A549 (cell line): ENCODE measurements at regions not wholly inside any gene's neighbourhood (a gene's known extent, or its start where the extent isn't known, plus 50 kb on each side); places are given as distances from the start of the nearest gene placed in this dataset.

Source experiments
- ATAC-seq, 2 experiments: fragments of 200-7000 bp in 1 of 2; fragments of >200 bp in 1 of 2; cut with Nextera tagmentation in 1 of 2; cut with Tn5 transposase in 1 of 2; 3 replicates each; pipeline versions ENCODE4 v1.8.0 to v1.9.1; 2018 to 2020; ENCODE audit warnings: mild to moderate bottlenecking in 1 of 2, moderate library complexity in 1 of 2
- CTCF ChIA-PET: fragments of 300-600 bp; sonication (Branson Sonifier 250); formaldehyde crosslinking; extraction: SDS; loops from one replicate; lab custom pipeline; 2021; ENCODE audit warnings: antibody characterized with exemption, inconsistent platforms; lab: Yijun Ruan, JAX
- POLR2A ChIA-PET: fragments of 350-600 bp; formaldehyde crosslinking; extraction: SDS; loops from one replicate; lab custom pipeline; 2021; ENCODE audit warnings: antibody characterized with exemption, inconsistent platforms; lab: Yijun Ruan, JAX
- DNase-seq, 2 experiments: peaks; one replicate each; pipeline versions ENCODE4 v3.0.0 to v3.0.0-alpha.2; 2011 to 2016; ENCODE audit warnings: low read depth in 1 of 2, low spot score in 1 of 2
- FAIRE-seq: peaks from 2 replicates; lab custom pipeline; 2011; peaks lifted over from hg19 to GRCh38; lab: Jason Lieb, UNC
- H3K27ac ChIP-seq, 2 experiments: fragments of >200 bp; sonication (Bioruptor Twin); formaldehyde crosslinking; 3 replicates each; pipeline ENCODE4 v1.5.1; 2016 to 2017
- H3K4me1 ChIP-seq: fragments of >200 bp; sonication (Bioruptor Twin); formaldehyde crosslinking; 3 replicates; pipeline ENCODE4 v1.6.1; 2016
- H3K4me2 ChIP-seq: fragments of >200 bp; sonication (Bioruptor Twin); formaldehyde crosslinking; 3 replicates; pipeline ENCODE4 v1.6.1; 2016
- H3K4me3 ChIP-seq: fragments of >200 bp; sonication (Bioruptor Twin); formaldehyde crosslinking; 3 replicates; pipeline ENCODE4 v1.5.1; 2016
- H3K9me3 ChIP-seq: fragments of >200 bp; sonication (Bioruptor Twin); formaldehyde crosslinking; 3 replicates; pipeline ENCODE4 v1.6.1; 2016
- BCL3 ChIP-seq: fragments of >200 bp; sonication (Bioruptor Twin); formaldehyde crosslinking; IDR thresholded peaks from 3 replicates; pipeline ENCODE4 v1.6.1; 2016
- CHD2 ChIP-seq: fragments of 150-350 bp; IDR thresholded peaks from 2 replicates; pipeline ENCODE4 v1.6.1; 2014; ENCODE audit warnings: low read length; ENCODE audit not compliant: partially characterized antibody
- CHD4 ChIP-seq: fragments of 200-600 bp; sonication (generic); IDR thresholded peaks from 2 replicates; pipeline ENCODE4 v1.6.1; 2016; ENCODE audit warnings: antibody characterized with exemption, mild to moderate bottlenecking, borderline replicate concordance
- EHF ChIP-seq: fragments of 250-450 bp; sonication (Bioruptor Pico); IDR thresholded peaks from 2 replicates; pipeline ENCODE4 v1.5.0; 2020; ENCODE audit warnings: mild to moderate bottlenecking
- ELK1 ChIP-seq: fragments of 150-350 bp; IDR thresholded peaks from 2 replicates; pipeline ENCODE4 v1.6.1; 2014; ENCODE audit warnings: low read depth, mild to moderate bottlenecking, low read length
- EP300 ChIP-seq, 2 experiments: fragments of >200 bp; sonication (Bioruptor Twin); formaldehyde crosslinking; IDR thresholded peaks; 2 replicates in 1 of 2; 3 replicates in 1 of 2; pipeline ENCODE4 v1.6.1; 2016 to 2017
- FOXS1 ChIP-seq: fragments of 250-450 bp; sonication (Bioruptor Pico); IDR thresholded peaks from 2 replicates; pipeline ENCODE4 v1.5.0; 2020; ENCODE audit warnings: mild to moderate bottlenecking, moderate library complexity
- HDAC2 ChIP-seq: fragments of 200-600 bp; sonication (generic); IDR thresholded peaks from 2 replicates; pipeline ENCODE4 v1.6.1; 2016
- HMGXB4 ChIP-seq: fragments of 250-450 bp; sonication (Bioruptor Pico); IDR thresholded peaks from 2 replicates; pipeline ENCODE4 v1.5.0; 2021; ENCODE audit warnings: mild to moderate bottlenecking, moderate library complexity, borderline replicate concordance
- JUNB ChIP-seq: fragments of >200 bp; sonication (Bioruptor Twin); formaldehyde crosslinking; IDR thresholded peaks from 2 replicates; pipeline ENCODE4 v1.6.1; 2016
- KDM1A ChIP-seq: fragments of 200-600 bp; sonication (generic); IDR thresholded peaks from 2 replicates; pipeline ENCODE4 v1.6.1; 2016; ENCODE audit warnings: low read depth, mild to moderate bottlenecking
- KDM5A ChIP-seq: fragments of 200-600 bp; sonication (generic); IDR thresholded peaks from 2 replicates; pipeline ENCODE4 v1.6.1; 2016; ENCODE audit warnings: antibody characterized with exemption, mild to moderate bottlenecking
- NFE2L2 ChIP-seq: fragments of 150-350 bp; conservative IDR thresholded peaks from 2 replicates; pipeline ENCODE4 v1.6.1; 2014; ENCODE audit warnings: low read length
- NR3C1 ChIP-seq: fragments of >200 bp; sonication (Bioruptor Twin); formaldehyde crosslinking; IDR thresholded peaks from 3 replicates; pipeline ENCODE4 v1.6.1; 2017
- POLR2A ChIP-seq: IDR thresholded peaks from 2 replicates; pipeline ENCODE4 v1.6.1; 2012; ENCODE audit warnings: mild to moderate bottlenecking, low read length
- RAD21 ChIP-seq, 2 experiments: fragments of >200 bp in 1 of 2; sonication (Bioruptor Twin) in 1 of 2; formaldehyde crosslinking in 1 of 2; IDR thresholded peaks in 1 of 2; conservative IDR thresholded peaks in 1 of 2; 2 replicates in 1 of 2; 3 replicates in 1 of 2; pipeline ENCODE4 v1.6.1; 2012 to 2018; ENCODE audit warnings: inconsistent platforms in 1 of 2
- RCOR1 ChIP-seq: fragments of 150-350 bp; IDR thresholded peaks from 2 replicates; pipeline ENCODE4 v1.6.1; 2014; ENCODE audit warnings: antibody characterized with exemption, low read length, low read depth
- REST ChIP-seq: fragments of 200-600 bp; sonication (generic); IDR thresholded peaks from 2 replicates; pipeline ENCODE4 v1.6.1; 2016; ENCODE audit warnings: antibody characterized with exemption, mild to moderate bottlenecking, moderate library complexity
- RFX5 ChIP-seq: fragments of 450-650 bp; IDR thresholded peaks from 2 replicates; pipeline ENCODE4 v1.7.1; 2014; ENCODE audit warnings: antibody characterized with exemption, mild to moderate bottlenecking, moderate library complexity
- TP53 ChIP-seq: fragments of 250-450 bp; sonication (Bioruptor Pico); IDR thresholded peaks from 2 replicates; pipeline ENCODE4 v1.5.0; 2021; ENCODE audit warnings: mild to moderate bottlenecking, moderate library complexity
- ZFP36 ChIP-seq: fragments of 450-650 bp; IDR thresholded peaks from 2 replicates; pipeline ENCODE4 v1.6.1; 2014; ENCODE audit warnings: borderline replicate concordance; ENCODE audit not compliant: partially characterized antibody
- ZSCAN20 ChIP-seq: fragments of 250-450 bp; sonication (Bioruptor Pico); IDR thresholded peaks from 2 replicates; pipeline ENCODE4 v1.8.0; 2022; ENCODE audit warnings: mild to moderate bottlenecking, moderate library complexity
- WGBS: methylation state at CpG from one replicate; pipeline ENCODE4 v1.1.6; 2017; ENCODE audit errors: missing lambda C conversion rate; 5-methylcytosine and 5-hydroxymethylcytosine counted together

GRCh38 chr2:129812654-129813053 lies 166.8 kb upstream of the RAB6C start (continued):
- TF ChIP-seq REST: no peak

- H3K4me3 ChIP-seq: no peak overlapping the region
- H3K4me2 ChIP-seq: no peak overlapping the region
- CTCF ChIA-PET: no interaction called here
- POLR2A ChIA-PET: no interaction called here
- FAIRE-seq (no peak), DNase-seq (no peak), ATAC-seq (peak in 1 of 2 experiments; percentile 38; a peak in 1 of 6 replicates)
- no peak overlapping the region for H3K27ac ChIP-seq
- no peaks in the 10 kb centered on the region for H3K4me1 ChIP-seq
- 4% methylated on average over 4 of the region's 4 CpGs for WGBS
- TF ChIP-seq RAD21 (conservative IDR thresholded peaks at IDR 0.05 in 1 of 2, IDR thresholded peaks at IDR 0.05 in 1 of 2) (peak in 1 of 2 experiments; percentile 15; a peak in 1 of 5 replicates), HDAC2 (no peak)
- no peaks in the 10 kb centered on the region for H3K9me3 ChIP-seq
Observed at GRCh38 chr2:129813404-129813803, 166.1 kb upstream of the RAB6C start.

GRCh38 chr2:129816813-129817574 lies 162.5 kb upstream of the RAB6C start:
- TF ChIP-seq RCOR1: no peak
- TF ChIP-seq ZSCAN20 (CRISPR knock-in tag): no peak
- no peak for TF ChIP-seq EHF (CRISPR knock-in tag)
- TF ChIP-seq BCL3: no peak
- TF ChIP-seq JUNB: no peak
- TF ChIP-seq CHD2: no peak
- TF ChIP-seq NR3C1: no peak
- TF ChIP-seq ZFP36: no peak
- CTCF ChIA-PET: no interaction called here
- no peak for ATAC-seq
- Histone ChIP-seq H3K4me2 (no peak overlapping the region), H3K9me3 (no peaks in the 10 kb centered on the region), H3K4me3 (no peak overlapping the region), H3K4me1 (no peaks in the 10 kb centered on the region), H3K27ac (no peak overlapping the region)
- WGBS: 42% methylated on average over 13 of the region's 16 CpGs
- POLR2A ChIA-PET: no interaction called here
- DNase-seq: no peak
- FAIRE-seq: no peak

- 6% methylated on average over 7 of the region's 7 CpGs for WGBS
- CTCF ChIA-PET: no interaction called here
- ATAC-seq: no peak
- H3K27ac ChIP-seq: no peak overlapping the region
- POLR2A ChIA-PET: no interaction called here
- TF ChIP-seq KDM5A: no peak
- TF ChIP-seq, all 56 proteins: peak for 0
- FAIRE-seq (no peak), DNase-seq (no peak)
- H3K4me3 ChIP-seq: no peak overlapping the region
- H3K4me1 ChIP-seq: no peaks in the 10 kb centered on the region
- H3K9me3 ChIP-seq: no peaks in the 10 kb centered on the region
- no peak overlapping the region for H3K4me2 ChIP-seq
Observed at GRCh38 chr2:129819855-129820254, 159.6 kb upstream of the RAB6C start.

- FAIRE-seq: no peak
- H3K4me3 ChIP-seq: no peak overlapping the region
- no peak overlapping the region for H3K27ac ChIP-seq
- no peaks in the 10 kb centered on the region for H3K4me1 ChIP-seq
- ATAC-seq: no peak
- no peak overlapping the region for H3K4me2 ChIP-seq
- DNase-seq: no peak
- POLR2A ChIA-PET: no interaction called here
- CTCF ChIA-PET: no interaction called here
- H3K9me3 ChIP-seq: no peaks in the 10 kb centered on the region
- WGBS: 25% methylated on average over 6 of the region's 6 CpGs
- TF ChIP-seq HMGXB4 (CRISPR knock-in tag): no peak
- no peak for TF ChIP-seq EP300 (IDR thresholded peaks at IDR 0.05)
- no peak for TF ChIP-seq KDM1A
- TF ChIP-seq CHD4: no peak
- no peak for TF ChIP-seq POLR2A
- TF ChIP-seq NFE2L2: no peak
- TF ChIP-seq FOXS1: no peak
- no peak for TF ChIP-seq ELK1
- no peak for TF ChIP-seq TP53 (CRISPR knock-in tag)
- TF ChIP-seq RFX5: no peak
Observed at GRCh38 chr2:129820908-129821307, 158.6 kb upstream of the RAB6C start.
